GM21825 (cell line): ENCODE measurements at regions not wholly inside any gene's neighbourhood (a gene's known extent, or its start where the extent isn't known, plus 50 kb on each side); places are given as distances from the start of the nearest gene placed in this dataset.
"Not testable (repeated sequence)": the region's sequence is repeated elsewhere in the genome, so short reads cannot be mapped to it uniquely, and the experiment has no call there.

Experiments
- ATAC-seq: cut with Tn5 transposase; IDR thresholded peaks from one replicate; pipeline ENCODE4 v1.9.1; 2021; ENCODE audit warnings: mild to moderate bottlenecking, moderate library complexity; ENCODE audit not compliant: unreplicated experiment

- not testable (repeated sequence) for ATAC-seq
Measured at GRCh38 chr11:67877316-67877715, 126.6 kb downstream of the UNC93B1 start.

GRCh38 chr11:67873223-67873622, 130.7 kb downstream of the UNC93B1 start:
- ATAC-seq = not testable (repeated sequence)

GRCh38 chr11:67871168-67871567, 132.7 kb downstream of the UNC93B1 start:
- not testable (repeated sequence) for ATAC-seq

GRCh38 chr11:67862896-67863295, 141.0 kb downstream of the UNC93B1 start:
- ATAC-seq = not testable (repeated sequence)

- ATAC-seq = not testable (repeated sequence)
Measured at GRCh38 chr11:67859513-67860161, 144.3 kb downstream of the UNC93B1 start.

GRCh38 chr11:67850747-67851146, 153.2 kb downstream of the UNC93B1 start:
- ATAC-seq = not testable (repeated sequence)

GRCh38 chr11:67849766-67850165, 154.1 kb downstream of the UNC93B1 start:
- ATAC-seq = not testable (repeated sequence)

- ATAC-seq = not testable (repeated sequence)
Measured at GRCh38 chr11:67847896-67848875, 155.7 kb downstream of the UNC93B1 start.

- ATAC-seq = not testable (repeated sequence)
Measured at GRCh38 chr11:67846303-67846702, 157.6 kb downstream of the UNC93B1 start.

GRCh38 chr11:67845296-67845695, 158.6 kb downstream of the UNC93B1 start:
- ATAC-seq = not testable (repeated sequence)

- ATAC-seq = not testable (repeated sequence)
Measured at GRCh38 chr11:67840599-67840998, 163.3 kb downstream of the UNC93B1 start.

GRCh38 chr11:67830152-67830551, 155.7 kb upstream of the ALDH3B2 start:
- ATAC-seq = not testable (repeated sequence)

GRCh38 chr11:67826951-67827296, 152.5 kb upstream of the ALDH3B2 start:
- not testable (repeated sequence) for ATAC-seq

GRCh38 chr11:67826028-67826950, 151.9 kb upstream of the ALDH3B2 start:
- not testable (repeated sequence) for ATAC-seq

GRCh38 chr11:67824861-67825260, 150.4 kb upstream of the ALDH3B2 start:
- ATAC-seq = not testable (repeated sequence)

GRCh38 chr11:67820081-67820480, 145.7 kb upstream of the ALDH3B2 start:
- no peak for ATAC-seq

GRCh38 chr11:67817558-67817957, 143.1 kb upstream of the ALDH3B2 start:
- not testable (repeated sequence) for ATAC-seq

GRCh38 chr11:67809301-67809700, 134.9 kb upstream of the ALDH3B2 start:
- ATAC-seq = not testable (repeated sequence)

GRCh38 chr11:67807896-67808295, 133.5 kb upstream of the ALDH3B2 start:
- ATAC-seq = not testable (repeated sequence)

GRCh38 chr11:67806728-67807235, 132.4 kb upstream of the ALDH3B2 start:
- not testable (repeated sequence) for ATAC-seq
